ENCODE measurements at regions not wholly inside any gene's neighbourhood (a gene's known extent, or its start where the extent isn't known, plus 50 kb on each side); places are given as distances from the start of the nearest gene placed in this dataset.

DNA sequence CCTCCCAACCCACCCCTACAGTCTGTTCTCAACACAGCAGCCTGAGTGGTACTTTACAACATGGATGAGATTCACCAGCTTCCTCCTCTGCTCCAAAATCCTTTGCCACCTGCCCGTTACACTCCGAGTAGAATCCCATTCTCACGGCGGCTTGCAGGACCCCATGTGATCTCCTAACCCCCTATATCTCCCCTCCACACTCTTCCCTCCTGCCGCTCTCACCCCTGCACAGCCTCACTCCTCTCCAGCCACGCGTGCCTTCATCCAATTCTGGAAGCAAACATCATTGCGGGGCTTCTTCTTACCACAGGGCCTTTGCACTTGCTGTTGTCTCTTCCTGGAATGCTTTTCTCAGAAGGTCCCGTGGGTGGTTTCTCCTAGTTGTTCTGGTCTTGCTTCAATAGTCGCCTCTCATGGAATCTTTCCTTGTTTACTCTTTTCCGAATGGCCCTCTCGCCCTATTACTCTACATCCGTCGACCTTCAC, 472.3 kb downstream of the CDH26 start:
- H3K27me3 Mint-ChIP-seq (ENCODE audit: unreplicated experiment), result no peaks in the 10 kb centered on the region
- no peaks in the 10 kb centered on the region for H3K36me3 Mint-ChIP-seq (ENCODE audit: unreplicated experiment)
- no peaks in the 10 kb centered on the region for H3K4me1 Mint-ChIP-seq (ENCODE audit: unreplicated experiment)
- DNase-seq (ENCODE audit: extremely low spot score, unreplicated experiment), result peak; percentile 53
- H3K27ac Mint-ChIP-seq (ENCODE audit: unreplicated experiment), result no peak overlapping the region
- H3K4me3 Mint-ChIP-seq (ENCODE audit: unreplicated experiment), result no peak overlapping the region
- TF ChIP-seq CTCF (IDR thresholded peaks at IDR 0.05), result no peak
- H3K9me3 Mint-ChIP-seq (ENCODE audit: unreplicated experiment), result peaks cover 4% of the 10 kb centered on the region

DNA sequence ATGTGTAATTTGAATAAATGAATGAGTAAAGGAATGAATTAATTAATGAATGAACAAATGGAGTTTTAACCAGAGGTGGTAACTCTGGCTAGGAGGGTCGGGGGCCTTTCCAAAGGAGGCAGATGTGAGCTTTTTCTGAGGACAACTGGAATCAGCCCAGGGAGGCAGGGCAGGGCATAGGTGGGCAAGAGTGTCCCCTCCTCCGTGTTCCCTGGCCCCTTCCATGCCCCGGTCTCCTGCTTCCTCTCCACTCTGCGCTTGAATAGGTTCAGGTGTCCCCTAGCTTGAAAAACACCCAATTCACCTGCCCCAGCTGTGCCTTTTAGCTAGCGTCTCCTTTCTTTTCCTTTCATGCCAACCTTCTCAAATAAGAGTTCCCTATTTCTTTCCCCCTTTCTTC, 473.1 kb downstream of the CDH26 start:
- TF ChIP-seq CTCF (IDR thresholded peaks at IDR 0.05), result no peak
- peaks cover 12% of the 10 kb centered on the region for H3K9me3 Mint-ChIP-seq (ENCODE audit: unreplicated experiment)
- H3K27ac Mint-ChIP-seq (ENCODE audit: unreplicated experiment), result no peak overlapping the region
- H3K4me3 Mint-ChIP-seq (ENCODE audit: unreplicated experiment), result no peak overlapping the region
- DNase-seq (ENCODE audit: extremely low spot score, unreplicated experiment), result no peak
- H3K4me1 Mint-ChIP-seq (ENCODE audit: unreplicated experiment), result no peaks in the 10 kb centered on the region
- no peaks in the 10 kb centered on the region for H3K36me3 Mint-ChIP-seq (ENCODE audit: unreplicated experiment)
- H3K27me3 Mint-ChIP-seq (ENCODE audit: unreplicated experiment), result no peaks in the 10 kb centered on the region

DNA sequence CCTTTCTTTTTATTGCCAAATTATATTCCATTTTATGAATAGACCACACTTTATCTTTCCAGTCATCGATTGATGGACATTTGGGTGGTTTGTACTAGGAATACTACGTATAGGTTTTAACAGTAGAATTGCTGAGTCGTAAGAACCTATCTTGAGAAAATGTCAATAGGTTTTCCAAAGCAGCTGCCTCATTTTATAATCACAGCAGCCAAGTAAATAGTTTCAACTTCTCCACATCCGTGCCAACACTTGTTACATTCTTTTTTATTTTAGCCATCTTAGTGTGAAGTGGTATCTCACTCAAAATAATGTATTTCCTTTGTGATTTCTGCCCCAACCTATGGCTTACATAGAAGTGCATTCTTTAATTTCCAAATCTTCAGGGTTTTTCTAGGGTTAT, 479.2 kb downstream of the CDH26 start:
- Mint-ChIP-seq H3K4me3 (ENCODE audit: unreplicated experiment) (no peak overlapping the region), H3K36me3 (ENCODE audit: unreplicated experiment) (no peaks in the 10 kb centered on the region), H3K27ac (ENCODE audit: unreplicated experiment) (no peak overlapping the region), H3K9me3 (ENCODE audit: unreplicated experiment) (peaks cover 23% of the 10 kb centered on the region), H3K27me3 (ENCODE audit: unreplicated experiment) (no peaks in the 10 kb centered on the region), H3K4me1 (ENCODE audit: unreplicated experiment) (no peaks in the 10 kb centered on the region)
- no peak for TF ChIP-seq CTCF (IDR thresholded peaks at IDR 0.05)
- no peak for DNase-seq (ENCODE audit: extremely low spot score, unreplicated experiment)

- Mint-ChIP-seq H3K4me3 (ENCODE audit: unreplicated experiment) (no peak overlapping the region), H3K27ac (ENCODE audit: unreplicated experiment) (no peak overlapping the region), H3K4me1 (ENCODE audit: unreplicated experiment) (no peaks in the 10 kb centered on the region), H3K36me3 (ENCODE audit: unreplicated experiment) (no peaks in the 10 kb centered on the region), H3K9me3 (ENCODE audit: unreplicated experiment) (peaks cover 12% of the 10 kb centered on the region), H3K27me3 (ENCODE audit: unreplicated experiment) (no peaks in the 10 kb centered on the region)
- DNase-seq (ENCODE audit: extremely low spot score, unreplicated experiment), result no peak
- TF ChIP-seq CTCF (IDR thresholded peaks at IDR 0.05), result no peak
Measured at GRCh38 chr20:60446267-60447111, 488.3 kb downstream of the CDH26 start.

GRCh38 chr20:60447703-60448102, 489.5 kb downstream of the CDH26 start:
- H3K27me3 Mint-ChIP-seq (ENCODE audit: unreplicated experiment), result no peaks in the 10 kb centered on the region
- no peak overlapping the region for H3K4me3 Mint-ChIP-seq (ENCODE audit: unreplicated experiment)
- H3K4me1 Mint-ChIP-seq (ENCODE audit: unreplicated experiment), result no peaks in the 10 kb centered on the region
- H3K36me3 Mint-ChIP-seq (ENCODE audit: unreplicated experiment), result no peaks in the 10 kb centered on the region
- no peak for TF ChIP-seq CTCF (IDR thresholded peaks at IDR 0.05)
- peaks cover 12% of the 10 kb centered on the region for H3K9me3 Mint-ChIP-seq (ENCODE audit: unreplicated experiment)
- no peak for DNase-seq (ENCODE audit: extremely low spot score, unreplicated experiment)
- H3K27ac Mint-ChIP-seq (ENCODE audit: unreplicated experiment), result no peak overlapping the region
